Upper lobe of left lung (tissue), 4 donors: ENCODE measurements at regions not wholly inside any gene's neighbourhood (a gene's known extent, or its start where the extent isn't known, plus 50 kb on each side); places are given as distances from the start of the nearest gene placed in this dataset.

Source experiments
- CTCF ChIP-seq, 6 experiments: fragments of 450-650 bp in 4 of 6; fragments of 200-600 bp in 2 of 6; sonication (generic) in 2 of 6; IDR thresholded peaks; one replicate each; pipeline ENCODE4 v1.5.1; 2016 to 2019; ENCODE audit warnings: antibody characterized with exemption in 6 of 6
- EP300 ChIP-seq, 4 donors: sonication (generic); formaldehyde crosslinking; IDR thresholded peaks; one replicate each; pipeline ENCODE4 v1.5.1; 2017; ENCODE audit warnings: antibody characterized with exemption in 4 of 4, control low read depth in 2 of 4

- TF ChIP-seq CTCF (IDR thresholded peaks at IDR 0.05) (no peak), EP300 (IDR thresholded peaks at IDR 0.05) (no peak)
Measured at GRCh38 chr2:176491172-176491904, 222.1 kb downstream of the MTX2 start.
